HEK293 (cell line): ENCODE measurements at regions not wholly inside any gene's neighbourhood (a gene's known extent, or its start where the extent isn't known, plus 50 kb on each side); places are given as distances from the start of the nearest gene placed in this dataset.

Source experiments
- CTCF ChIA-PET: fragments of 350-600 bp; formaldehyde crosslinking; extraction: SDS; loops from one replicate; lab custom pipeline; 2021; ENCODE audit warnings: antibody characterized with exemption; lab: Yijun Ruan, JAX
- POLR2A ChIA-PET: fragments of 300-600 bp; formaldehyde crosslinking; extraction: SDS; loops from one replicate; lab custom pipeline; 2020; ENCODE audit warnings: antibody characterized with exemption, inconsistent platforms; lab: Yijun Ruan, JAX
- H3K27ac ChIP-seq: fragments of 200-500 bp; sonication (Bioruptor generic); 2 replicates; pipeline ENCODE4 v1.5.1; 2014; ENCODE audit warnings: low read depth, low read length, control low read depth, inconsistent platforms; ENCODE audit errors: extremely low read depth
- H3K36me3 ChIP-seq, 2 experiments: fragments of 200-500 bp in 1 of 2; sonication (Bioruptor generic) in 1 of 2; 1 replicate in 1 of 2; 2 replicates in 1 of 2; pipeline ENCODE4 v1.5.1; 2014 to 2017; ENCODE audit warnings: inconsistent platforms in 2 of 2, low read length in 2 of 2; ENCODE audit not compliant: control insufficient read depth in 2 of 2, insufficient read depth in 1 of 2
- H3K4me1 ChIP-seq: fragments of 200-500 bp; sonication (Bioruptor generic); 2 replicates; pipeline ENCODE4 v1.5.1; 2014; ENCODE audit warnings: mild to moderate bottlenecking, low read length, inconsistent platforms; ENCODE audit not compliant: control insufficient read depth, insufficient read depth
- H3K4me3 ChIP-seq: 2 replicates; pipeline ENCODE4 v1.5.1; 2011; ENCODE audit warnings: low read depth, mild to moderate bottlenecking, control low read depth, low read length, moderate library complexity
- H3K9me3 ChIP-seq: fragments of 200-500 bp; sonication (Bioruptor generic); 2 replicates; pipeline ENCODE4 v1.5.1; 2014; ENCODE audit warnings: low read depth, low read length, inconsistent platforms; ENCODE audit not compliant: control insufficient read depth, insufficient read depth
- GLIS2 ChIP-seq: fragments of 450-650 bp; formaldehyde crosslinking; IDR thresholded peaks from 2 replicates; pipeline ENCODE4 v1.5.1; 2016; ENCODE audit warnings: missing biosample characterization, missing genetic modification characterization
- KLF9 ChIP-seq: fragments of 450-650 bp; formaldehyde crosslinking; IDR thresholded peaks from 2 replicates; pipeline ENCODE4 v1.5.1; 2016; ENCODE audit warnings: missing biosample characterization, missing genetic modification characterization, low read depth
- SCRT2 ChIP-seq: fragments of 450-650 bp; formaldehyde crosslinking; IDR thresholded peaks from 2 replicates; pipeline ENCODE4 v1.5.1; 2016; ENCODE audit warnings: missing biosample characterization, missing genetic modification characterization
- SP3 ChIP-seq: fragments of 450-650 bp; formaldehyde crosslinking; IDR thresholded peaks from 2 replicates; pipeline ENCODE4 v1.5.1; 2016; ENCODE audit warnings: missing biosample characterization, missing genetic modification characterization
- TSHZ1 ChIP-seq: fragments of 450-650 bp; formaldehyde crosslinking; IDR thresholded peaks from 2 replicates; pipeline ENCODE4 v1.5.1; 2016; ENCODE audit warnings: missing biosample characterization, missing genetic modification characterization, borderline replicate concordance
- ZFHX2 ChIP-seq: fragments of 450-650 bp; formaldehyde crosslinking; conservative IDR thresholded peaks from 2 replicates; pipeline ENCODE4 v1.5.1; 2016; ENCODE audit warnings: missing biosample characterization, missing genetic modification characterization
- ZFP37 ChIP-seq: fragments of 450-650 bp; formaldehyde crosslinking; IDR thresholded peaks from 2 replicates; pipeline ENCODE4 v1.5.1; 2016; ENCODE audit warnings: missing biosample characterization, missing genetic modification characterization
- ZFP69B ChIP-seq: fragments of 450-650 bp; formaldehyde crosslinking; IDR thresholded peaks from 2 replicates; pipeline ENCODE4 v1.5.1; 2016; ENCODE audit warnings: missing biosample characterization, missing genetic modification characterization
- ZNF155 ChIP-seq: fragments of 450-650 bp; formaldehyde crosslinking; IDR thresholded peaks from 2 replicates; pipeline ENCODE4 v1.5.1; 2016; ENCODE audit warnings: missing biosample characterization, missing genetic modification characterization
- ZNF202 ChIP-seq: fragments of 450-650 bp; formaldehyde crosslinking; IDR thresholded peaks from 2 replicates; pipeline ENCODE4 v1.5.1; 2016; ENCODE audit warnings: missing biosample characterization, missing genetic modification characterization, borderline replicate concordance
- ZNF24 ChIP-seq: fragments of 450-650 bp; formaldehyde crosslinking; IDR thresholded peaks from 2 replicates; pipeline ENCODE4 v1.5.1; 2016; ENCODE audit warnings: missing biosample characterization, missing genetic modification characterization
- ZNF280C ChIP-seq: fragments of 450-650 bp; formaldehyde crosslinking; IDR thresholded peaks from 2 replicates; pipeline ENCODE4 v1.5.1; 2016; ENCODE audit warnings: missing biosample characterization, missing genetic modification characterization
- ZNF324 ChIP-seq: fragments of 450-650 bp; formaldehyde crosslinking; IDR thresholded peaks from 2 replicates; pipeline ENCODE4 v1.5.1; 2016; ENCODE audit warnings: missing biosample characterization, missing genetic modification characterization
- ZNF473 ChIP-seq: fragments of 450-650 bp; formaldehyde crosslinking; IDR thresholded peaks from 2 replicates; pipeline ENCODE4 v1.5.1; 2017; ENCODE audit warnings: missing biosample characterization, missing genetic modification characterization
- ZNF501 ChIP-seq: fragments of 450-650 bp; formaldehyde crosslinking; IDR thresholded peaks from 2 replicates; pipeline ENCODE4 v1.5.1; 2016; ENCODE audit warnings: missing biosample characterization, missing genetic modification characterization
- ZNF558 ChIP-seq: fragments of 450-650 bp; formaldehyde crosslinking; IDR thresholded peaks from 2 replicates; pipeline ENCODE4 v1.5.1; 2016; ENCODE audit warnings: missing biosample characterization, missing genetic modification characterization
- ZNF585B ChIP-seq: fragments of 450-650 bp; formaldehyde crosslinking; IDR thresholded peaks from 2 replicates; pipeline ENCODE4 v1.5.1; 2016; ENCODE audit warnings: missing biosample characterization, missing genetic modification characterization
- ZNF654 ChIP-seq: fragments of 450-650 bp; formaldehyde crosslinking; IDR thresholded peaks from 2 replicates; pipeline ENCODE4 v1.5.1; 2016; ENCODE audit warnings: low read depth, missing biosample characterization, missing genetic modification characterization
- ZNF658 ChIP-seq: fragments of 450-650 bp; formaldehyde crosslinking; IDR thresholded peaks from 2 replicates; pipeline ENCODE4; 2016; ENCODE audit warnings: missing biosample characterization, missing genetic modification characterization
- ZNF677 ChIP-seq: fragments of 450-650 bp; IDR thresholded peaks from 2 replicates; pipeline ENCODE4 v1.5.0; 2018; ENCODE audit warnings: missing biosample characterization, mild to moderate bottlenecking, missing genetic modification characterization, moderate library complexity
- ZNF707 ChIP-seq: fragments of 450-650 bp; formaldehyde crosslinking; IDR thresholded peaks from 2 replicates; pipeline ENCODE4 v1.5.1; 2016; ENCODE audit warnings: missing biosample characterization, missing genetic modification characterization
- ZNF76 ChIP-seq: fragments of 450-650 bp; formaldehyde crosslinking; IDR thresholded peaks from 2 replicates; pipeline ENCODE4; 2016; ENCODE audit warnings: low read depth, missing biosample characterization, missing genetic modification characterization, borderline replicate concordance
- ZNF791 ChIP-seq: fragments of 450-650 bp; formaldehyde crosslinking; IDR thresholded peaks from 2 replicates; pipeline ENCODE4 v1.5.1; 2016; ENCODE audit warnings: missing biosample characterization, missing genetic modification characterization
- TF ChIP-seq, protein P1 (sequence below): fragments of 450-650 bp; formaldehyde crosslinking; IDR thresholded peaks from 2 replicates; pipeline ENCODE4 v1.5.1; 2016; ENCODE audit warnings: missing biosample characterization, missing genetic modification characterization
- TF ChIP-seq, protein P2 (sequence below): fragments of 450-650 bp; IDR thresholded peaks from 2 replicates; pipeline ENCODE4 v1.5.1; 2018; ENCODE audit warnings: missing biosample characterization, missing genetic modification characterization

GRCh38 chr5:93191035-93191817 lies 389.8 kb downstream of the NR2F1-AS1 start:
- POLR2A ChIA-PET: interaction anchor here (0.6 kb wide), 1 partner anchor 259 kb away, joined by 8 read pairs; no protein-coding TSS in a partner anchor
- CTCF ChIA-PET: no interaction called here
- TF ChIP-seq ZNF501 (tag by site-specific recombination): no peak
- TF ChIP-seq ZNF558: no peak
- no peak for TF ChIP-seq ZFP37 (tag by site-specific recombination)
- no peak for TF ChIP-seq ZNF658 (tag by site-specific recombination)
- no peak for TF ChIP-seq ZNF585B
- no peak for TF ChIP-seq ZFP69B (tag by site-specific recombination)
- TF ChIP-seq TSHZ1 (tag by site-specific recombination): no peak
- no peak for TF ChIP-seq KLF9 (tag by site-specific recombination)
- TF ChIP-seq SP3 (tag by site-specific recombination): no peak
- TF ChIP-seq ZNF155 (tag by site-specific recombination): no peak
- TF ChIP-seq, protein P1, sequence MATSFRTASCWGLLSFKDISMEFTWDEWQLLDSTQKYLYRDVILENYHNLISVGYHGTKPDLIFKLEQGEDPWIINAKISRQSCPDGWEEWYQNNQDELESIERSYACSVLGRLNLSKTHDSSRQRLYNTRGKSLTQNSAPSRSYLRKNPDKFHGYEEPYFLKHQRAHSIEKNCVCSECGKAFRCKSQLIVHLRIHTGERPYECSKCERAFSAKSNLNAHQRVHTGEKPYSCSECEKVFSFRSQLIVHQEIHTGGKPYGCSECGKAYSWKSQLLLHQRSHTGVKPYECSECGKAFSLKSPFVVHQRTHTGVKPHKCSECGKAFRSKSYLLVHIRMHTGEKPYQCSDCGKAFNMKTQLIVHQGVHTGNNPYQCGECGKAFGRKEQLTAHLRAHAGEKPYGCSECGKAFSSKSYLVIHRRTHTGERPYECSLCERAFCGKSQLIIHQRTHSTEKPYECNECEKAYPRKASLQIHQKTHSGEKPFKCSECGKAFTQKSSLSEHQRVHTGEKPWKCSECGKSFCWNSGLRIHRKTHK (tag by site-specific recombination): no peak
- TF ChIP-seq ZNF677 (tag by site-specific recombination): no peak
- Histone ChIP-seq H3K27ac (no peak overlapping the region), H3K4me3 (no peak overlapping the region), H3K36me3 (no peaks in the 10 kb centered on the region), H3K9me3 (no peaks in the 10 kb centered on the region), H3K4me1 (peaks cover 8% of the 10 kb centered on the region; the same call in 1 of the 2 replicates)

DNA sequence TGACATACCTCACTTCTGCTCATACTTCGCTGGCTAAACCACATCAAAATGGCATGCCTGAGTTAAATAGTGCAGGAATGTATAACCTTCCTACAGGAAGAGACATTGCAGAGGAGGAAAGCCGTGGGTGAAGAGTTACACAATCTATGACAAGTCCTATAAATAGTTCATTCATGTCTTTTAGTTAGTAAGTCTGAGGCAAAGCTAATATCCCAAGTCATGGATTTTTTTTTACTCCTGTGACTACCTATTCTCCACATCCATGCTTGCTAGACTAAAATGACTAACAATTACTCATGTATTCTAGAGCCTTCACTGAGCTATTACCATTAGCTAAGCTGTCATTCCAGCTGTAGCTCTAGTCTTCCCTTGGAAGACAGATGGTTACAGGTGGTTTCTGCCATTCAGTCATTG lies 391.3 kb downstream of the NR2F1-AS1 start:
- POLR2A ChIA-PET: no interaction called here
- Histone ChIP-seq H3K36me3 (no peaks in the 10 kb centered on the region), H3K27ac (no peak overlapping the region), H3K4me3 (no peak overlapping the region), H3K9me3 (no peaks in the 10 kb centered on the region), H3K4me1 (peaks cover 8% of the 10 kb centered on the region; the same call in 1 of the 2 replicates)
- CTCF ChIA-PET: interaction anchor here (0.9 kb wide), 1 partner anchor 281 kb away, joined by 3 read pairs; no protein-coding TSS in a partner anchor
- no peak for TF ChIP-seq GLIS2 (tag by site-specific recombination)
- TF ChIP-seq ZNF24 (tag by site-specific recombination): no peak
- no peak for TF ChIP-seq ZNF654 (tag by site-specific recombination)
- no peak for TF ChIP-seq ZNF707 (tag by site-specific recombination)
- no peak for TF ChIP-seq ZNF473 (tag by site-specific recombination)
- TF ChIP-seq, protein P1 (tag by site-specific recombination): no peak
- no peak for TF ChIP-seq ZNF202 (tag by site-specific recombination)
- 0 out of 2 replicates have a peak, but pooled peaks have one; percentile 48 for TF ChIP-seq SCRT2
- TF ChIP-seq, protein P2, sequence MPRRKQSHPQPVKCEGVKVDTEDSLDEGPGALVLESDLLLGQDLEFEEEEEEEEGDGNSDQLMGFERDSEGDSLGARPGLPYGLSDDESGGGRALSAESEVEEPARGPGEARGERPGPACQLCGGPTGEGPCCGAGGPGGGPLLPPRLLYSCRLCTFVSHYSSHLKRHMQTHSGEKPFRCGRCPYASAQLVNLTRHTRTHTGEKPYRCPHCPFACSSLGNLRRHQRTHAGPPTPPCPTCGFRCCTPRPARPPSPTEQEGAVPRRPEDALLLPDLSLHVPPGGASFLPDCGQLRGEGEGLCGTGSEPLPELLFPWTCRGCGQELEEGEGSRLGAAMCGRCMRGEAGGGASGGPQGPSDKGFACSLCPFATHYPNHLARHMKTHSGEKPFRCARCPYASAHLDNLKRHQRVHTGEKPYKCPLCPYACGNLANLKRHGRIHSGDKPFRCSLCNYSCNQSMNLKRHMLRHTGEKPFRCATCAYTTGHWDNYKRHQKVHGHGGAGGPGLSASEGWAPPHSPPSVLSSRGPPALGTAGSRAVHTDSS: no peak
- TF ChIP-seq ZNF76 (tag by site-specific recombination): no peak
- TF ChIP-seq ZNF324: no peak
- TF ChIP-seq ZNF280C (tag by site-specific recombination): no peak
- TF ChIP-seq ZFHX2: peak; percentile 58
- no peak for TF ChIP-seq ZNF791 (tag by site-specific recombination)
